Ovary (tissue), 3 donors: ENCODE measurements at regions not wholly inside any gene's neighbourhood (a gene's known extent, or its start where the extent isn't known, plus 50 kb on each side); places are given as distances from the start of the nearest gene placed in this dataset.

Source experiments
- CTCF ChIP-seq, 3 donors: fragments of 450-650 bp in 2 of 3; fragments of 200-600 bp in 1 of 3; IDR thresholded peaks; one replicate each; pipeline versions ENCODE4 v1.5.1 to v1.8.0; 2016 to 2022; ENCODE audit warnings: antibody characterized with exemption in 3 of 3, mild to moderate bottlenecking in 1 of 3
- EP300 ChIP-seq: sonication (generic); formaldehyde crosslinking; IDR thresholded peaks from one replicate; pipeline ENCODE4 v1.6.1; 2017; ENCODE audit warnings: antibody characterized with exemption
- POLR2A ChIP-seq: fragments of 450-650 bp; IDR thresholded peaks from one replicate; pipeline ENCODE4 v1.6.1; 2017; ENCODE audit warnings: antibody characterized with exemption, mild to moderate bottlenecking, moderate library complexity
- donor health status: DM: no; HTN: no; CAD: no.

- TF ChIP-seq EP300 (no peak), POLR2A (no peak), CTCF (IDR thresholded peaks at IDR 0.05) (no peak)
Observed at GRCh38 chr3:69646287-69647067, 92.8 kb upstream of the MITF start.
